H1 (cell line): ENCODE measurements at regions not wholly inside any gene's neighbourhood (a gene's known extent, or its start where the extent isn't known, plus 50 kb on each side); places are given as distances from the start of the nearest gene placed in this dataset.

Experiments
- ATF3 ChIP-seq: IDR thresholded peaks from 2 replicates; pipeline ENCODE4 v1.6.1; 2011; ENCODE audit warnings: low read depth, mild to moderate bottlenecking, low read length; ENCODE audit not compliant: insufficient read depth
- CHD2 ChIP-seq: IDR thresholded peaks from 2 replicates; pipeline ENCODE4 v1.6.1; 2012; ENCODE audit warnings: low read length, improper control_type of control experiment
- CREB1 ChIP-seq: IDR thresholded peaks from 2 replicates; pipeline ENCODE4 v1.6.1; 2012; ENCODE audit warnings: inconsistent platforms
- CTCF ChIP-seq, 3 experiments: IDR thresholded peaks; 1 replicate in 2 of 3; 2 replicates in 1 of 3; pipeline versions ENCODE4 v1.5.1 to v1.6.1; 2011; ENCODE audit warnings: low read length in 3 of 3, mild to moderate bottlenecking in 3 of 3, inconsistent platforms in 2 of 3, low read depth in 1 of 3, moderate library complexity in 1 of 3; ENCODE audit not compliant: insufficient read depth in 1 of 3; ENCODE audit errors: control extremely low read depth in 1 of 3
- EZH2 ChIP-seq: fragments of 200-600 bp; sonication (generic); IDR thresholded peaks from 2 replicates; pipeline ENCODE4 v1.7.1; 2012; ENCODE audit warnings: low read depth, mild to moderate bottlenecking, moderate library complexity, low read length, inconsistent platforms; ENCODE audit not compliant: severe bottlenecking
- POLR2AphosphoS5 ChIP-seq: IDR thresholded peaks from 2 replicates; pipeline ENCODE4 v1.6.1; 2011; ENCODE audit warnings: low read depth, low read length
- RAD21 ChIP-seq, 2 experiments: IDR thresholded peaks in 1 of 2; conservative IDR thresholded peaks in 1 of 2; 2 replicates each; pipeline ENCODE4 v1.6.1; 2011; ENCODE audit warnings: low read depth in 2 of 2, low read length in 2 of 2, improper control_type of control experiment in 1 of 2, inconsistent platforms in 1 of 2, mild to moderate bottlenecking in 1 of 2, moderate library complexity in 1 of 2
- RXRA ChIP-seq: IDR thresholded peaks from 2 replicates; pipeline ENCODE4 v1.6.1; 2011; ENCODE audit warnings: low read depth, mild to moderate bottlenecking, low read length, moderate library complexity; ENCODE audit not compliant: insufficient read depth

- no peak for TF ChIP-seq CTCF (IDR thresholded peaks at IDR 0.05; ENCODE audit: control extremely low read depth in 1 of 3, insufficient read depth in 1 of 3, low read depth in 1 of 3, low read length in 3 of 3)
- TF ChIP-seq ATF3: no peak
- no peak for TF ChIP-seq CREB1
- TF ChIP-seq CHD2: no peak
- no peak for TF ChIP-seq RXRA
- no peak for TF ChIP-seq EZH2
- no peak for TF ChIP-seq RAD21 (IDR thresholded peaks at IDR 0.05 in 1 of 2, conservative IDR thresholded peaks at IDR 0.05 in 1 of 2; ENCODE audit: low read depth in 2 of 2, low read length in 2 of 2)
- TF ChIP-seq POLR2AphosphoS5: no peak
Measured at GRCh38 chr12:92369636-92370035, 224.0 kb upstream of the BTG1 start.
